HEK293 (cell line): ENCODE measurements at regions not wholly inside any gene's neighbourhood (a gene's known extent, or its start where the extent isn't known, plus 50 kb on each side); places are given as distances from the start of the nearest gene placed in this dataset.

Experiments
- ZBTB21 ChIP-seq: fragments of 450-650 bp; formaldehyde crosslinking; IDR thresholded peaks from 2 replicates; pipeline ENCODE4 v1.5.1; 2017; ENCODE audit warnings: missing biosample characterization, missing genetic modification characterization
- ZNF121 ChIP-seq: fragments of 450-650 bp; formaldehyde crosslinking; IDR thresholded peaks from 2 replicates; pipeline ENCODE4 v1.5.1; 2016; ENCODE audit warnings: missing biosample characterization, missing genetic modification characterization
- TF ChIP-seq, protein P1 (sequence below): fragments of 450-650 bp; formaldehyde crosslinking; IDR thresholded peaks from 2 replicates; pipeline ENCODE4 v1.5.1; 2016; ENCODE audit warnings: missing biosample characterization, missing genetic modification characterization

DNA sequence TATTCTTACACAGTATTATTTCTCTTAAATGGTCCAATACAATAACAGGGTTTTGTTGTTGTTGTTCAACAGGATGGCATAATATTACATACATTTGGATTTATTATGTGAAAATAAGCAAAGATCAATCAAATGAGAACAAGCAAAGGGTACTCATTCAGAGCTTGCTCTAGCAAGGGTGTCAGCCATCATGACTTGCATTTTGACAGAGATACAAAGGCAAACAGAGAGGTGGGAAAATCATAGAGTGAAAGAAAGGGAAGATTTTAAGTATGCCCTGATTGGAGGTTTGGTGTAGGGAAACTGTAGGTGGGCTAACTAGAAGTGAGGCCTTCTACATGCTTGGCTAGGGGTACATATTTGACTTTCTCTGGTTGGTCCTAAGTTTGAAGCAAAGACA is 109.1 kb upstream of the BCHE start:
- no peak for TF ChIP-seq ZNF121 (tag by site-specific recombination)
- TF ChIP-seq, protein P1, sequence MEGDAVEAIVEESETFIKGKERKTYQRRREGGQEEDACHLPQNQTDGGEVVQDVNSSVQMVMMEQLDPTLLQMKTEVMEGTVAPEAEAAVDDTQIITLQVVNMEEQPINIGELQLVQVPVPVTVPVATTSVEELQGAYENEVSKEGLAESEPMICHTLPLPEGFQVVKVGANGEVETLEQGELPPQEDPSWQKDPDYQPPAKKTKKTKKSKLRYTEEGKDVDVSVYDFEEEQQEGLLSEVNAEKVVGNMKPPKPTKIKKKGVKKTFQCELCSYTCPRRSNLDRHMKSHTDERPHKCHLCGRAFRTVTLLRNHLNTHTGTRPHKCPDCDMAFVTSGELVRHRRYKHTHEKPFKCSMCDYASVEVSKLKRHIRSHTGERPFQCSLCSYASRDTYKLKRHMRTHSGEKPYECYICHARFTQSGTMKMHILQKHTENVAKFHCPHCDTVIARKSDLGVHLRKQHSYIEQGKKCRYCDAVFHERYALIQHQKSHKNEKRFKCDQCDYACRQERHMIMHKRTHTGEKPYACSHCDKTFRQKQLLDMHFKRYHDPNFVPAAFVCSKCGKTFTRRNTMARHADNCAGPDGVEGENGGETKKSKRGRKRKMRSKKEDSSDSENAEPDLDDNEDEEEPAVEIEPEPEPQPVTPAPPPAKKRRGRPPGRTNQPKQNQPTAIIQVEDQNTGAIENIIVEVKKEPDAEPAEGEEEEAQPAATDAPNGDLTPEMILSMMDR (tag by site-specific recombination) = no peak
- TF ChIP-seq ZBTB21 (tag by site-specific recombination) = no peak
